HEK293 (cell line): ENCODE measurements at regions not wholly inside any gene's neighbourhood (a gene's known extent, or its start where the extent isn't known, plus 50 kb on each side); places are given as distances from the start of the nearest gene placed in this dataset.

Experiments used
- CTCF ChIA-PET: fragments of 350-600 bp; formaldehyde crosslinking; extraction: SDS; loops from one replicate; lab custom pipeline; 2021; ENCODE audit warnings: antibody characterized with exemption; lab: Yijun Ruan, JAX
- POLR2A ChIA-PET: fragments of 300-600 bp; formaldehyde crosslinking; extraction: SDS; loops from one replicate; lab custom pipeline; 2020; ENCODE audit warnings: antibody characterized with exemption, inconsistent platforms; lab: Yijun Ruan, JAX
- H3K27ac ChIP-seq: fragments of 200-500 bp; sonication (Bioruptor generic); 2 replicates; pipeline ENCODE4 v1.5.1; 2014; ENCODE audit warnings: low read depth, low read length, control low read depth, inconsistent platforms; ENCODE audit errors: extremely low read depth
- H3K36me3 ChIP-seq, 2 experiments: fragments of 200-500 bp in 1 of 2; sonication (Bioruptor generic) in 1 of 2; 1 replicate in 1 of 2; 2 replicates in 1 of 2; pipeline ENCODE4 v1.5.1; 2014 to 2017; ENCODE audit warnings: inconsistent platforms in 2 of 2, low read length in 2 of 2; ENCODE audit not compliant: control insufficient read depth in 2 of 2, insufficient read depth in 1 of 2
- H3K4me1 ChIP-seq: fragments of 200-500 bp; sonication (Bioruptor generic); 2 replicates; pipeline ENCODE4 v1.5.1; 2014; ENCODE audit warnings: mild to moderate bottlenecking, low read length, inconsistent platforms; ENCODE audit not compliant: control insufficient read depth, insufficient read depth
- H3K4me3 ChIP-seq: 2 replicates; pipeline ENCODE4 v1.5.1; 2011; ENCODE audit warnings: low read depth, mild to moderate bottlenecking, control low read depth, low read length, moderate library complexity
- H3K9me3 ChIP-seq: fragments of 200-500 bp; sonication (Bioruptor generic); 2 replicates; pipeline ENCODE4 v1.5.1; 2014; ENCODE audit warnings: low read depth, low read length, inconsistent platforms; ENCODE audit not compliant: control insufficient read depth, insufficient read depth
- GLI2 ChIP-seq: fragments of 450-650 bp; formaldehyde crosslinking; IDR thresholded peaks from 2 replicates; pipeline ENCODE4; 2017; ENCODE audit warnings: missing biosample characterization, missing genetic modification characterization, low read depth, borderline replicate concordance
- KLF1 ChIP-seq: fragments of 450-650 bp; formaldehyde crosslinking; IDR thresholded peaks from 2 replicates; pipeline ENCODE4 v1.5.1; 2016; ENCODE audit warnings: missing biosample characterization, missing genetic modification characterization
- MYNN ChIP-seq: fragments of 450-650 bp; formaldehyde crosslinking; IDR thresholded peaks from 2 replicates; pipeline ENCODE4 v1.5.1; 2016; ENCODE audit warnings: missing biosample characterization, missing genetic modification characterization, borderline replicate concordance
- SALL2 ChIP-seq: fragments of 450-650 bp; formaldehyde crosslinking; IDR thresholded peaks from 2 replicates; pipeline ENCODE4 v1.5.0; 2017; ENCODE audit warnings: missing biosample characterization, mild to moderate bottlenecking, missing genetic modification characterization, borderline replicate concordance
- SP2 ChIP-seq: fragments of 450-650 bp; formaldehyde crosslinking; IDR thresholded peaks from 2 replicates; pipeline ENCODE4 v1.5.1; 2016; ENCODE audit warnings: missing biosample characterization, missing genetic modification characterization
- ZNF133 ChIP-seq: fragments of 450-650 bp; formaldehyde crosslinking; IDR thresholded peaks from 2 replicates; pipeline ENCODE4 v1.5.1; 2016; ENCODE audit warnings: missing biosample characterization, missing genetic modification characterization
- ZNF16 ChIP-seq: fragments of 450-650 bp; formaldehyde crosslinking; IDR thresholded peaks from 2 replicates; pipeline ENCODE4 v1.5.1; 2016; ENCODE audit warnings: low read depth, missing biosample characterization, missing genetic modification characterization
- ZNF202 ChIP-seq: fragments of 450-650 bp; formaldehyde crosslinking; IDR thresholded peaks from 2 replicates; pipeline ENCODE4 v1.5.1; 2016; ENCODE audit warnings: missing biosample characterization, missing genetic modification characterization, borderline replicate concordance
- ZNF391 ChIP-seq: fragments of 450-650 bp; formaldehyde crosslinking; IDR thresholded peaks from 2 replicates; pipeline ENCODE4 v1.5.1; 2016; ENCODE audit warnings: low read depth, missing biosample characterization, missing genetic modification characterization, borderline replicate concordance
- ZNF426 ChIP-seq: fragments of 450-650 bp; formaldehyde crosslinking; IDR thresholded peaks from 2 replicates; pipeline ENCODE4 v1.5.1; 2017; ENCODE audit warnings: missing biosample characterization, missing genetic modification characterization, mild to moderate bottlenecking, inconsistent platforms, moderate library complexity
- ZNF530 ChIP-seq: fragments of 450-650 bp; formaldehyde crosslinking; IDR thresholded peaks from 2 replicates; pipeline ENCODE4 v1.5.1; 2016; ENCODE audit warnings: low read depth, missing biosample characterization, missing genetic modification characterization
- ZNF571 ChIP-seq: fragments of 450-650 bp; formaldehyde crosslinking; IDR thresholded peaks from 2 replicates; pipeline ENCODE4 v1.5.0; 2017; ENCODE audit warnings: missing biosample characterization, missing genetic modification characterization
- ZNF624 ChIP-seq: fragments of 450-650 bp; formaldehyde crosslinking; IDR thresholded peaks from 2 replicates; pipeline ENCODE4 v1.5.1; 2017; ENCODE audit warnings: missing biosample characterization, missing genetic modification characterization
- ZNF776 ChIP-seq: fragments of 450-650 bp; formaldehyde crosslinking; IDR thresholded peaks from 2 replicates; pipeline ENCODE4 v1.5.0; 2017; ENCODE audit warnings: missing biosample characterization, missing genetic modification characterization, borderline replicate concordance
- ZNF830 ChIP-seq: fragments of 450-650 bp; IDR thresholded peaks from 2 replicates; pipeline ENCODE4 v1.5.0; 2018; ENCODE audit warnings: missing biosample characterization, missing genetic modification characterization, low read depth, mild to moderate bottlenecking, moderate library complexity
- TF ChIP-seq, protein P1 (sequence below): sonication (generic); formaldehyde crosslinking; IDR thresholded peaks from 2 replicates; pipeline ENCODE4 v1.8.1; 2022; ENCODE audit warnings: mild to moderate bottlenecking, moderate library complexity, missing genetic modification reagents
- TF ChIP-seq, protein P2 (sequence below): fragments of 450-650 bp; formaldehyde crosslinking; IDR thresholded peaks from 2 replicates; pipeline ENCODE4 v1.5.1; 2016; ENCODE audit warnings: missing biosample characterization, missing genetic modification characterization
- TF ChIP-seq, protein P3 (sequence below): fragments of 450-650 bp; formaldehyde crosslinking; IDR thresholded peaks from 2 replicates; pipeline ENCODE4 v1.5.1; 2017; ENCODE audit warnings: missing biosample characterization, missing genetic modification characterization
- TF ChIP-seq, protein P4 (sequence below): fragments of 450-650 bp; formaldehyde crosslinking; IDR thresholded peaks from 2 replicates; pipeline ENCODE4 v1.5.1; 2016; ENCODE audit warnings: missing biosample characterization, missing genetic modification characterization
- TF ChIP-seq, protein P5 (sequence below): fragments of 450-650 bp; formaldehyde crosslinking; IDR thresholded peaks from 2 replicates; pipeline ENCODE4 v1.5.1; 2017; ENCODE audit warnings: missing biosample characterization, missing genetic modification characterization

DNA sequence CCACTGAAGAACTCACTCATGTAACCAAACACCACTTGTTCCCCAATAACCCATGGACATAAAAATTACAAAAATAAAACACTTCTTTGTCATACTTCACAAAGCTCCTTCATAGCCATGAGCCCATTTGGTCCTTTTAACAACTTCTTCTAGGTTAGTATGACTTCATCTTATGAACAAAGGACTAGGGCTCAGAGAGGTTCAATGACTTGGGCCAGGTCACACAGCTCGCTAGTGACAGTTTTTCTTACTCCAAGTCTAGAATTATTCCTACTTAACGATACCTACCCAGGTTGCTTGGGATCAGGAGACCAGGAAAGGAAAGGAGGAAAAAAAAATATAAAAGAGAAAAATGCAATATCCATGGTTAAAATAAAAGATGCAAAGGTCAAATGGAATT lies 353.4 kb downstream of the SOX9 start:
- no peak overlapping the region for H3K27ac ChIP-seq
- TF ChIP-seq ZNF776 (tag by site-specific recombination) (no peak), ZNF202 (no peak), SALL2 (tag by site-specific recombination) (no peak), ZNF624 (tag by site-specific recombination) (no peak), ZNF16 (tag by site-specific recombination) (no peak), SP2 (tag by site-specific recombination) (no peak), ZNF133 (tag by site-specific recombination) (no peak), ZNF830 (tag by site-specific recombination) (no peak), ZNF426 (tag by site-specific recombination) (no peak), ZNF571 (tag by site-specific recombination) (no peak), GLI2 (tag by site-specific recombination) (no peak), KLF1 (tag by site-specific recombination) (no peak), MYNN (no peak), ZNF391 (tag by site-specific recombination) (no peak), ZNF530 (tag by site-specific recombination) (no peak)
- TF ChIP-seq, protein P1, sequence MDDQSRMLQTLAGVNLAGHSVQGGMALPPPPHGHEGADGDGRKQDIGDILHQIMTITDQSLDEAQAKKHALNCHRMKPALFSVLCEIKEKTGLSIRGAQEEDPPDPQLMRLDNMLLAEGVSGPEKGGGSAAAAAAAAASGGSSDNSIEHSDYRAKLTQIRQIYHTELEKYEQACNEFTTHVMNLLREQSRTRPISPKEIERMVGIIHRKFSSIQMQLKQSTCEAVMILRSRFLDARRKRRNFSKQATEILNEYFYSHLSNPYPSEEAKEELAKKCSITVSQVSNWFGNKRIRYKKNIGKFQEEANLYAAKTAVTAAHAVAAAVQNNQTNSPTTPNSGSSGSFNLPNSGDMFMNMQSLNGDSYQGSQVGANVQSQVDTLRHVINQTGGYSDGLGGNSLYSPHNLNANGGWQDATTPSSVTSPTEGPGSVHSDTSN (CRISPR knock-in tag) = no peak
- TF ChIP-seq, protein P2, sequence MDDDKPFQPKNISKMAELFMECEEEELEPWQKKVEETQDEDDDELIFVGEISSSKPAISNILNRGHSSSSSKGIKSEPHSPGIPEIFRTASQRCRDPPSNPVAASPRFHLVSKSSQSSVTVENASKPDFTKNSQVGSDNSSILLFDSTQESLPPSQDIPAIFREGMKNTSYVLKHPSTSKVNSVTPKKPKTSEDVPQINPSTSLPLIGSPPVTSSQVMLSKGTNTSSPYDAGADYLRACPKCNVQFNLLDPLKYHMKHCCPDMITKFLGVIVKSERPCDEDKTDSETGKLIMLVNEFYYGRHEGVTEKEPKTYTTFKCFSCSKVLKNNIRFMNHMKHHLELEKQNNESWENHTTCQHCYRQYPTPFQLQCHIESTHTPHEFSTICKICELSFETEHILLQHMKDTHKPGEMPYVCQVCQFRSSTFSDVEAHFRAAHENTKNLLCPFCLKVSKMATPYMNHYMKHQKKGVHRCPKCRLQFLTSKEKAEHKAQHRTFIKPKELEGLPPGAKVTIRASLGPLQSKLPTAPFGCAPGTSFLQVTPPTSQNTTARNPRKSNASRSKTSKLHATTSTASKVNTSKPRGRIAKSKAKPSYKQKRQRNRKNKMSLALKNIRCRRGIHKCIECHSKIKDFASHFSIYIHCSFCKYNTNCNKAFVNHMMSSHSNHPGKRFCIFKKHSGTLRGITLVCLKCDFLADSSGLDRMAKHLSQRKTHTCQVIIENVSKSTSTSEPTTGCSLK = no peak
- TF ChIP-seq, protein P3, sequence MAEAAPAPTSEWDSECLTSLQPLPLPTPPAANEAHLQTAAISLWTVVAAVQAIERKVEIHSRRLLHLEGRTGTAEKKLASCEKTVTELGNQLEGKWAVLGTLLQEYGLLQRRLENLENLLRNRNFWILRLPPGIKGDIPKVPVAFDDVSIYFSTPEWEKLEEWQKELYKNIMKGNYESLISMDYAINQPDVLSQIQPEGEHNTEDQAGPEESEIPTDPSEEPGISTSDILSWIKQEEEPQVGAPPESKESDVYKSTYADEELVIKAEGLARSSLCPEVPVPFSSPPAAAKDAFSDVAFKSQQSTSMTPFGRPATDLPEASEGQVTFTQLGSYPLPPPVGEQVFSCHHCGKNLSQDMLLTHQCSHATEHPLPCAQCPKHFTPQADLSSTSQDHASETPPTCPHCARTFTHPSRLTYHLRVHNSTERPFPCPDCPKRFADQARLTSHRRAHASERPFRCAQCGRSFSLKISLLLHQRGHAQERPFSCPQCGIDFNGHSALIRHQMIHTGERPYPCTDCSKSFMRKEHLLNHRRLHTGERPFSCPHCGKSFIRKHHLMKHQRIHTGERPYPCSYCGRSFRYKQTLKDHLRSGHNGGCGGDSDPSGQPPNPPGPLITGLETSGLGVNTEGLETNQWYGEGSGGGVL (tag by site-specific recombination) = no peak
- TF ChIP-seq, protein P4, sequence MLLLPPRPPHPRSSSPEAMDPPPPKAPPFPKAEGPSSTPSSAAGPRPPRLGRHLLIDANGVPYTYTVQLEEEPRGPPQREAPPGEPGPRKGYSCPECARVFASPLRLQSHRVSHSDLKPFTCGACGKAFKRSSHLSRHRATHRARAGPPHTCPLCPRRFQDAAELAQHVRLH = no peak
- TF ChIP-seq, protein P5, sequence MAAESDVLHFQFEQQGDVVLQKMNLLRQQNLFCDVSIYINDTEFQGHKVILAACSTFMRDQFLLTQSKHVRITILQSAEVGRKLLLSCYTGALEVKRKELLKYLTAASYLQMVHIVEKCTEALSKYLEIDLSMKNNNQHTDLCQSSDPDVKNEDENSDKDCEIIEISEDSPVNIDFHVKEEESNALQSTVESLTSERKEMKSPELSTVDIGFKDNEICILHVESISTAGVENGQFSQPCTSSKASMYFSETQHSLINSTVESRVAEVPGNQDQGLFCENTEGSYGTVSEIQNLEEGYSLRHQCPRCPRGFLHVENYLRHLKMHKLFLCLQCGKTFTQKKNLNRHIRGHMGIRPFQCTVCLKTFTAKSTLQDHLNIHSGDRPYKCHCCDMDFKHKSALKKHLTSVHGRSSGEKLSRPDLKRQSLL (tag by site-specific recombination) = no peak
- no peaks in the 10 kb centered on the region; the same call in 1 of the 2 replicates for H3K4me1 ChIP-seq
- H3K4me3 ChIP-seq = no peak overlapping the region
- CTCF ChIA-PET = no interaction called here
- no peaks in the 10 kb centered on the region for H3K36me3 ChIP-seq
- no peaks in the 10 kb centered on the region; the same call in 1 of the 2 replicates for H3K9me3 ChIP-seq
- POLR2A ChIA-PET = no interaction called here
